SHP77 (cell line): ENCODE measurements at regions not wholly inside any gene's neighbourhood (a gene's known extent, or its start where the extent isn't known, plus 50 kb on each side); places are given as distances from the start of the nearest gene placed in this dataset.

Source experiments
- DNase-seq, 2 experiments: peaks; one replicate each; lab custom pipeline; 2025; lab: John Stamatoyannopoulos, UW

GRCh38 chr19:31946491-31946890 is 398.9 kb upstream of the ZNF507 start:
- no peak for DNase-seq

- DNase-seq, result no peak
Measured at GRCh38 chr19:31947436-31948115, 397.8 kb upstream of the ZNF507 start.

GRCh38 chr19:31952693-31953092 is 392.7 kb upstream of the ZNF507 start:
- no peak for DNase-seq

- no peak for DNase-seq
Measured at GRCh38 chr19:31955061-31955460, 390.3 kb upstream of the ZNF507 start.

GRCh38 chr19:31955884-31956283 is 389.5 kb upstream of the ZNF507 start:
- DNase-seq, result no peak

GRCh38 chr19:31956771-31957392 is 388.5 kb upstream of the ZNF507 start:
- no peak for DNase-seq

- DNase-seq, result no peak
Measured at GRCh38 chr19:31957711-31958110, 387.7 kb upstream of the ZNF507 start.

- DNase-seq, result no peak
Measured at GRCh38 chr19:31959527-31960018, 385.8 kb upstream of the ZNF507 start.

GRCh38 chr19:31960474-31960873 is 384.9 kb upstream of the ZNF507 start:
- no peak for DNase-seq

- DNase-seq, result no peak
Measured at GRCh38 chr19:31961191-31961590, 384.2 kb upstream of the ZNF507 start.

GRCh38 chr19:31961667-31962066 is 383.7 kb upstream of the ZNF507 start:
- no peak for DNase-seq

- DNase-seq, result no peak
Measured at GRCh38 chr19:31962561-31962996, 382.8 kb upstream of the ZNF507 start.

GRCh38 chr19:31963746-31964145 is 381.7 kb upstream of the ZNF507 start:
- DNase-seq, result no peak

GRCh38 chr19:31969016-31969415 is 376.4 kb upstream of the ZNF507 start:
- no peak for DNase-seq

GRCh38 chr19:31970027-31970461 is 375.4 kb upstream of the ZNF507 start:
- no peak for DNase-seq

- no peak for DNase-seq
Measured at GRCh38 chr19:31974290-31974689, 371.1 kb upstream of the ZNF507 start.

GRCh38 chr19:31974941-31975340 is 370.5 kb upstream of the ZNF507 start:
- DNase-seq, result no peak

- DNase-seq, result no peak
Measured at GRCh38 chr19:31975461-31975860, 369.9 kb upstream of the ZNF507 start.

- no peak for DNase-seq
Measured at GRCh38 chr19:31976775-31977536, 368.5 kb upstream of the ZNF507 start.

- DNase-seq, result no peak
Measured at GRCh38 chr19:31979362-31979761, 366.0 kb upstream of the ZNF507 start.

- DNase-seq, result no peak
Measured at GRCh38 chr19:31979949-31980670, 365.3 kb upstream of the ZNF507 start.

GRCh38 chr19:31980796-31981195 is 364.6 kb upstream of the ZNF507 start:
- no peak for DNase-seq
